ENCODE measurements at regions not wholly inside any gene's neighbourhood (a gene's known extent, or its start where the extent isn't known, plus 50 kb on each side); places are given as distances from the start of the nearest gene placed in this dataset.
"Not testable (repeated sequence)": the region's sequence is repeated elsewhere in the genome, so short reads cannot be mapped to it uniquely, and the experiment has no call there.

- not testable (repeated sequence) for TF ChIP-seq CTCF, POLR2A (IDR thresholded peaks at IDR 0.05)
Observed at GRCh38 chr2:87910848-87911247, 85.3 kb upstream of the RGPD2 start.

Measured in body of pancreas (tissue), 4 donors.